ENCODE measurements at regions not wholly inside any gene's neighbourhood (a gene's known extent, or its start where the extent isn't known, plus 50 kb on each side); places are given as distances from the start of the nearest gene placed in this dataset.

- TF ChIP-seq CTCF (conservative IDR thresholded peaks at IDR 0.05), result no peak
- no peak for TF ChIP-seq ZFX (IDR thresholded peaks at IDR 0.05)
Measured at GRCh38 chr20:58026361-58026760, 202.1 kb downstream of the ANKRD60 start.
